ENCODE measurements at regions not wholly inside any gene's neighbourhood (a gene's known extent, or its start where the extent isn't known, plus 50 kb on each side); places are given as distances from the start of the nearest gene placed in this dataset.

DNA sequence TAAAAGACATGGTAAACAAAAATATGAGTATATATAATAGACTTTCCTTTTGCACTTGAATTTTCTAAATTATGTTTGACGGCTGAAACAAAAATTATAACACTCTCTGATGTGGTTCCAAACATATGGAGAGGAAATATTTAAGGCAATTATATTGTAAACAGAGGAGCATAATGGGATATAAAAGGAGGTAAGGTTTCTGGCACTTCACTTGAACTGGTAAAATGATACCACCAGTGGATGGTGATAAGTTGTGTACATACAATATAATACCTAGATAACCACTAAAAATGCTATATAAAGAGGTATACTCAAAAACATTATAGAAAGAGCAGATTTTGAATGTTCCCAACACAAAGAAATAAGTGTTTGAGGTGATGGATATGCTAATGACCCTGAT is 192.9 kb upstream of the RAD23B start:
- TF ChIP-seq POLR2A (IDR thresholded peaks at IDR 0.05) = no peak
- TF ChIP-seq, protein P1, sequence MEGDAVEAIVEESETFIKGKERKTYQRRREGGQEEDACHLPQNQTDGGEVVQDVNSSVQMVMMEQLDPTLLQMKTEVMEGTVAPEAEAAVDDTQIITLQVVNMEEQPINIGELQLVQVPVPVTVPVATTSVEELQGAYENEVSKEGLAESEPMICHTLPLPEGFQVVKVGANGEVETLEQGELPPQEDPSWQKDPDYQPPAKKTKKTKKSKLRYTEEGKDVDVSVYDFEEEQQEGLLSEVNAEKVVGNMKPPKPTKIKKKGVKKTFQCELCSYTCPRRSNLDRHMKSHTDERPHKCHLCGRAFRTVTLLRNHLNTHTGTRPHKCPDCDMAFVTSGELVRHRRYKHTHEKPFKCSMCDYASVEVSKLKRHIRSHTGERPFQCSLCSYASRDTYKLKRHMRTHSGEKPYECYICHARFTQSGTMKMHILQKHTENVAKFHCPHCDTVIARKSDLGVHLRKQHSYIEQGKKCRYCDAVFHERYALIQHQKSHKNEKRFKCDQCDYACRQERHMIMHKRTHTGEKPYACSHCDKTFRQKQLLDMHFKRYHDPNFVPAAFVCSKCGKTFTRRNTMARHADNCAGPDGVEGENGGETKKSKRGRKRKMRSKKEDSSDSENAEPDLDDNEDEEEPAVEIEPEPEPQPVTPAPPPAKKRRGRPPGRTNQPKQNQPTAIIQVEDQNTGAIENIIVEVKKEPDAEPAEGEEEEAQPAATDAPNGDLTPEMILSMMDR (IDR thresholded peaks at IDR 0.05) = no peak
- no peak for TF ChIP-seq POLR2AphosphoS5 (IDR thresholded peaks at IDR 0.05)
